ENCODE measurements at regions not wholly inside any gene's neighbourhood (a gene's known extent, or its start where the extent isn't known, plus 50 kb on each side); places are given as distances from the start of the nearest gene placed in this dataset.

DNA sequence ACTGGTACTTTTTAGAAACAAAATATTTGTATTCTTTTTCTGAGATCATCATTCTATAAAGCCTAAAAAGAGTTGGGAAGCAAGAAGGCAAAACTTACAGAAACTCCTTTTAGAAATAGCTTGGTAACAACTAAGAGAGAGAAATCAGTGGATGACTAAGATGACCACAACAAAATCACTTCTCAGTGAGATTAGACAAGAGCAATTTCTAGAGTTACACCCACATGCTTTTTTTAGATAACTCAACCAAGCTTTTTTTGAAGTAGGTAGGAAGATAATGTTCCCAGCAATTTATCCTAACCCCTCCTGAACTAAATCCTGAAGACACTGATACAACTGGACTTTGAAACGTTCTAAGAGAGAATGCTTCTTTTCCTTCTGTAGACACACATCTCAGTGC lies 576.4 kb downstream of the SLC6A15 start:
- no peak for TF ChIP-seq EZH2 (IDR thresholded peaks at IDR 0.05; ENCODE audit: low read length)
- TF ChIP-seq, protein P1, sequence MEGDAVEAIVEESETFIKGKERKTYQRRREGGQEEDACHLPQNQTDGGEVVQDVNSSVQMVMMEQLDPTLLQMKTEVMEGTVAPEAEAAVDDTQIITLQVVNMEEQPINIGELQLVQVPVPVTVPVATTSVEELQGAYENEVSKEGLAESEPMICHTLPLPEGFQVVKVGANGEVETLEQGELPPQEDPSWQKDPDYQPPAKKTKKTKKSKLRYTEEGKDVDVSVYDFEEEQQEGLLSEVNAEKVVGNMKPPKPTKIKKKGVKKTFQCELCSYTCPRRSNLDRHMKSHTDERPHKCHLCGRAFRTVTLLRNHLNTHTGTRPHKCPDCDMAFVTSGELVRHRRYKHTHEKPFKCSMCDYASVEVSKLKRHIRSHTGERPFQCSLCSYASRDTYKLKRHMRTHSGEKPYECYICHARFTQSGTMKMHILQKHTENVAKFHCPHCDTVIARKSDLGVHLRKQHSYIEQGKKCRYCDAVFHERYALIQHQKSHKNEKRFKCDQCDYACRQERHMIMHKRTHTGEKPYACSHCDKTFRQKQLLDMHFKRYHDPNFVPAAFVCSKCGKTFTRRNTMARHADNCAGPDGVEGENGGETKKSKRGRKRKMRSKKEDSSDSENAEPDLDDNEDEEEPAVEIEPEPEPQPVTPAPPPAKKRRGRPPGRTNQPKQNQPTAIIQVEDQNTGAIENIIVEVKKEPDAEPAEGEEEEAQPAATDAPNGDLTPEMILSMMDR (optimal IDR thresholded peaks at IDR 0.05 in 1 of 3, IDR thresholded peaks at IDR 0.05 in 1 of 3, conservative IDR thresholded peaks at IDR 0.05 in 1 of 3; ENCODE audit: extremely low read depth in 1 of 3, insufficient read depth in 2 of 3, low read length in 3 of 3), result no peak
- Histone ChIP-seq H3K4me3 (ENCODE audit: control insufficient read depth in 2 of 3, extremely low read depth in 1 of 3, insufficient read depth in 2 of 3, low read depth in 1 of 3, low read length in 3 of 3) (no peak overlapping the region), H3K4me2 (ENCODE audit: control insufficient read depth, extremely low read depth, insufficient read depth, low read depth, low read length) (no peak overlapping the region), H4K20me1 (ENCODE audit: control insufficient read depth, extremely low read depth, insufficient read depth, low read length) (no peaks in the 10 kb centered on the region), H2AFZ (ENCODE audit: control insufficient read depth, low read length) (no peak overlapping the region), H3K9ac (ENCODE audit: control insufficient read depth, extremely low read depth, insufficient read depth, low read length) (no peak overlapping the region), H3K27ac (ENCODE audit: control insufficient read depth, insufficient read depth, low read length) (no peak overlapping the region), H3K9me1 (ENCODE audit: control insufficient read depth, extremely low read depth, insufficient read depth, low read length) (no peaks in the 10 kb centered on the region), H3K27me3 (ENCODE audit: control insufficient read depth, extremely low read depth, insufficient read depth, low read length) (no peaks in the 10 kb centered on the region), H3K79me2 (ENCODE audit: control insufficient read depth, insufficient read depth, low read length) (no peaks in the 10 kb centered on the region), H3K9me3 (ENCODE audit: control insufficient read depth, low read depth, low read length) (no peaks in the 10 kb centered on the region), H3K36me3 (ENCODE audit: control insufficient read depth in 2 of 2, extremely low read depth in 1 of 2, insufficient read depth in 2 of 2, low read length in 2 of 2) (no peaks in the 10 kb centered on the region), H3K4me1 (ENCODE audit: control insufficient read depth, extremely low read depth, insufficient read depth, low read length) (no peaks in the 10 kb centered on the region)
- dilution Hi-C loops (cut with MboI; ENCODE audit: extremely low pct_ligation_motif_present, low sequenced_read_pairs), result no loop called here
- DNase-seq (ENCODE audit: low read depth, low spot score), result no peak
- FAIRE-seq, result no peak

DNA sequence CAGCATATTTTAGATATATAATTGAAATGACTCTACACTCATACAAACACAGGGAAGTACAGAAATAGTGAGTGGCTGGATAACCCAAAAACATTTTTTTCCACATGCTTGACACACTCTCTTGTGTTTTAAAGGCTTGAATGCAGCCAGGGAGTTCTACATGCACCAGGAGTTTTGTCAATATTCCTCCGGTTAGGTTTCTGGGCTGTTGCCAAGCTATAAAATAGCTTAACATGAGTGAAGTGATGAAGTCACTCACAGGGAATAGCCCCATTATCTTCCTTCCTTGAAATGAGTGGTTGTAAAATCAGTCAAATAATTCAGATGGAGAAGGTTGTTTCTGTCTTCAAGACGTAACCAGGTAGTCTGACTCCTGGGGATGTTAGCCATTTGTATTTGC lies 582.7 kb downstream of the SLC6A15 start:
- Histone ChIP-seq H3K4me2 (ENCODE audit: control insufficient read depth, extremely low read depth, insufficient read depth, low read depth, low read length) (no peak overlapping the region), H3K9me3 (ENCODE audit: control insufficient read depth, low read depth, low read length) (no peaks in the 10 kb centered on the region), H3K4me3 (ENCODE audit: control insufficient read depth in 2 of 3, extremely low read depth in 1 of 3, insufficient read depth in 2 of 3, low read depth in 1 of 3, low read length in 3 of 3) (no peak overlapping the region), H3K27ac (ENCODE audit: control insufficient read depth, insufficient read depth, low read length) (no peak overlapping the region), H4K20me1 (ENCODE audit: control insufficient read depth, extremely low read depth, insufficient read depth, low read length) (no peaks in the 10 kb centered on the region), H3K27me3 (ENCODE audit: control insufficient read depth, extremely low read depth, insufficient read depth, low read length) (no peaks in the 10 kb centered on the region), H3K36me3 (ENCODE audit: control insufficient read depth in 2 of 2, extremely low read depth in 1 of 2, insufficient read depth in 2 of 2, low read length in 2 of 2) (no peaks in the 10 kb centered on the region), H3K4me1 (ENCODE audit: control insufficient read depth, extremely low read depth, insufficient read depth, low read length) (no peaks in the 10 kb centered on the region), H3K9ac (ENCODE audit: control insufficient read depth, extremely low read depth, insufficient read depth, low read length) (no peak overlapping the region), H3K79me2 (ENCODE audit: control insufficient read depth, insufficient read depth, low read length) (no peaks in the 10 kb centered on the region), H3K9me1 (ENCODE audit: control insufficient read depth, extremely low read depth, insufficient read depth, low read length) (no peaks in the 10 kb centered on the region), H2AFZ (ENCODE audit: control insufficient read depth, low read length) (no peak overlapping the region)
- FAIRE-seq, result no peak
- no peak for DNase-seq (ENCODE audit: low read depth, low spot score)
- TF ChIP-seq, protein P1 (optimal IDR thresholded peaks at IDR 0.05 in 1 of 3, IDR thresholded peaks at IDR 0.05 in 1 of 3, conservative IDR thresholded peaks at IDR 0.05 in 1 of 3; ENCODE audit: extremely low read depth in 1 of 3, insufficient read depth in 2 of 3, low read length in 3 of 3), result no peak
- no peak for TF ChIP-seq EZH2 (IDR thresholded peaks at IDR 0.05; ENCODE audit: low read length)
- dilution Hi-C loops (cut with MboI; ENCODE audit: extremely low pct_ligation_motif_present, low sequenced_read_pairs), result no loop called here

All from keratinocyte (primary cell).